ENCODE measurements at regions not wholly inside any gene's neighbourhood (a gene's known extent, or its start where the extent isn't known, plus 50 kb on each side); places are given as distances from the start of the nearest gene placed in this dataset.

DNA sequence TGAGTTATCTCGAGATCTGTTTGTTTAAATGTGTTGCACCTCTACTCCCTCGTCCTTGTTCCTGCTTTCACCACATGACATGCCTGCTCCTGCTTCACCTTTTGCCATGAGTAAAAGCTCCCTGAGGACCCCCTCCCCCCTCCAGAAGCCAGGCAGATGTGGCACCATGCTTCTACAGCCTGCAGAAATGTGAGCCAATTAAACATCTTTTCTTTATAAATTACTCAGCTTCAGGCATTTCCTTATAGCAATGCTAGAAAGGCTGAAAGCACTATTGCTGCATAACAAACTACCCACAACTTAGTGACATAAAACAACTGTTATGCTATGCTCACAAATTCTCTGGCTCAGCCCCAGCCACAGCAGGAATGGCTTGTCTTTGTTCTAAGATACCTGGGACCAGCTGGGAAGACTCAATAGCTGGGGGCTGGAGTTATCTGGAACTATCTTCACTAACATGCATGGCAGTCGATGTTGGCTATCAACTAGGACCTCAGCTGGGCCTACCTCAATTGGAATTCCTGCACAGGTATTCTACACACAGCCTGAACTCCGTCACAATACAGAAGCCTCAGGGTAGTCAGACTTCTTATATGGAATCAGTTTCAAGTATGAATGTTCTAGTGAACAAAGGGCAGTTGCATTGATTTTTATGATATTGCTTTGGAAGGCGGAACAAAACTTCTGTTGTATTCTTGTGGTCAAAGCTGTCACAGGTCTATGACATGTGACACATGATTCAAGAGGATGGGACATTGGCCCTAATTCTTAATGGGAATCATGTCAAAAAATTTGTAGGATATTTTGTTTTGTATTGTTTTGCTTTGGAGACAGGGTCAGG lies 186.0 kb upstream of the PIRT start:
- Histone ChIP-seq H2BK5ac (ENCODE audit: insufficient read length, low read length) (no peak overlapping the region), H2BK12ac (ENCODE audit: insufficient read length, low read depth, low read length) (no peak overlapping the region), H3K14ac (ENCODE audit: insufficient read depth, low read length) (no peak overlapping the region), H2AFZ (ENCODE audit: low read length) (no peak overlapping the region), H3K79me1 (ENCODE audit: insufficient read depth, low read depth, low read length, poor library complexity, severe bottlenecking) (no peaks in the 10 kb centered on the region), H3K4me1 (ENCODE audit: insufficient read depth, low read length) (no peaks in the 10 kb centered on the region), H3K9ac (ENCODE audit: extremely low read depth, insufficient read length, low read length) (no peak overlapping the region), H2BK120ac (ENCODE audit: low read depth, low read length, poor library complexity, severe bottlenecking) (no peak overlapping the region), H4K8ac (replicated peaks; ENCODE audit: insufficient read length, low read depth, low read length) (no peak overlapping the region), H3K9me3 (ENCODE audit: control insufficient read depth, low read depth, low read length) (no peaks in the 10 kb centered on the region), H3K27me3 (ENCODE audit: insufficient read depth, low read length) (no peaks in the 10 kb centered on the region), H4K20me1 (ENCODE audit: control insufficient read depth, insufficient read depth, insufficient read length) (no peaks in the 10 kb centered on the region), H3K4ac (ENCODE audit: low read depth, low read length) (no peak overlapping the region), H3K18ac (ENCODE audit: insufficient read length, low read depth, low read length) (no peak overlapping the region), H3K23ac (ENCODE audit: insufficient read length, low read depth, low read length) (no peak overlapping the region), H4K91ac (ENCODE audit: insufficient read length, low read depth, low read length) (no peak overlapping the region), H3K27ac (ENCODE audit: insufficient read length, low read depth, low read length) (no peak overlapping the region), H3T11ph (ENCODE audit: low read length) (no peak overlapping the region), H3K4me2 (ENCODE audit: insufficient read depth, insufficient read length, low read length) (no peak overlapping the region), H2AK5ac (ENCODE audit: insufficient read length, low read length) (no peak overlapping the region), H2BK15ac (ENCODE audit: low read depth, low read length) (no peak overlapping the region), H3K23me2 (ENCODE audit: insufficient read length, low read depth, low read length, poor library complexity, severe bottlenecking) (no peaks in the 10 kb centered on the region), H3K56ac (ENCODE audit: insufficient read length, low read depth, low read length) (no peak overlapping the region), H2BK20ac (ENCODE audit: low read depth, low read length, poor library complexity, severe bottlenecking) (no peak overlapping the region), H3K79me2 (ENCODE audit: insufficient read depth, low read length) (no peaks in the 10 kb centered on the region), H4K5ac (ENCODE audit: insufficient read length, low read depth, low read length) (no peak overlapping the region)
- H3K27ac Mint-ChIP-seq, result peak overlapping the region in 1 of 3 experiments; percentile 56; a peak in 2 of 7 replicates
- no peaks in the 10 kb centered on the region for H3K27me3 Mint-ChIP-seq (ENCODE audit: low read depth)
- no CpG with 5 or more reads among the region's 5 CpGs for WGBS (ENCODE audit: extremely low coverage, insufficient read length, low lambda C conversion rate)
- H3K9me3 Mint-ChIP-seq, result no peaks in the 10 kb centered on the region
- H3K36me3 Mint-ChIP-seq (ENCODE audit: insufficient read depth in 1 of 3, low read depth in 3 of 3), result no peaks in the 10 kb centered on the region
- H3K4me3 Mint-ChIP-seq, result no peak overlapping the region
- no peak for DNase-seq
- H3K4me1 Mint-ChIP-seq, result peaks cover 10 to 12% of the 10 kb centered on the region in 2 experiments; a peak in 3 of 4 replicates
- TF ChIP-seq, protein P1, sequence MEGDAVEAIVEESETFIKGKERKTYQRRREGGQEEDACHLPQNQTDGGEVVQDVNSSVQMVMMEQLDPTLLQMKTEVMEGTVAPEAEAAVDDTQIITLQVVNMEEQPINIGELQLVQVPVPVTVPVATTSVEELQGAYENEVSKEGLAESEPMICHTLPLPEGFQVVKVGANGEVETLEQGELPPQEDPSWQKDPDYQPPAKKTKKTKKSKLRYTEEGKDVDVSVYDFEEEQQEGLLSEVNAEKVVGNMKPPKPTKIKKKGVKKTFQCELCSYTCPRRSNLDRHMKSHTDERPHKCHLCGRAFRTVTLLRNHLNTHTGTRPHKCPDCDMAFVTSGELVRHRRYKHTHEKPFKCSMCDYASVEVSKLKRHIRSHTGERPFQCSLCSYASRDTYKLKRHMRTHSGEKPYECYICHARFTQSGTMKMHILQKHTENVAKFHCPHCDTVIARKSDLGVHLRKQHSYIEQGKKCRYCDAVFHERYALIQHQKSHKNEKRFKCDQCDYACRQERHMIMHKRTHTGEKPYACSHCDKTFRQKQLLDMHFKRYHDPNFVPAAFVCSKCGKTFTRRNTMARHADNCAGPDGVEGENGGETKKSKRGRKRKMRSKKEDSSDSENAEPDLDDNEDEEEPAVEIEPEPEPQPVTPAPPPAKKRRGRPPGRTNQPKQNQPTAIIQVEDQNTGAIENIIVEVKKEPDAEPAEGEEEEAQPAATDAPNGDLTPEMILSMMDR (conservative IDR thresholded peaks at IDR 0.05), result no peak
